GM12874 (cell line): ENCODE measurements at regions not wholly inside any gene's neighbourhood (a gene's known extent, or its start where the extent isn't known, plus 50 kb on each side); places are given as distances from the start of the nearest gene placed in this dataset.

ENCODE experiments used
- TF ChIP-seq, protein P1 (sequence below): IDR thresholded peaks from 2 replicates; pipeline ENCODE4 v1.5.1; 2011; ENCODE audit warnings: low read depth, mild to moderate bottlenecking, control low read depth, low read length, moderate library complexity; ENCODE audit not compliant: insufficient read depth

DNA sequence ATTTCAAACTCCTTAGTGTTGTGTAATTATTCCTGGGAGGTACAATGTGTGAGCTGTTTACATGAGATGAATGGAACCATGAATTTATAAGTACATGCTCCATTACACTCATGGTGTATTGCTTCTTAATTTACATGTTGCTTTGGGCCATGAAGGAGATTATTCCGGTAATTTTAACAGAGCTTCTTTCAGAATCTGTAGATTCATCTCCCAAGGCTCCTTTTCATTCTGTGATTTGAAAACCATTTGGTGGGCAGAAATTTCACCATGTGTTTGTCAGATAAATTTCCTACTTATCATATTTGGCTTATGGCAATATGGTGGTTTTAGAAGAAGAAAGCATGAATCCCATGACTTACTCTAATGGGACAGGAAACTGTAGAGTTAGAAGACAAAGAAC is 421.6 kb upstream of the EYS start:
- TF ChIP-seq, protein P1, sequence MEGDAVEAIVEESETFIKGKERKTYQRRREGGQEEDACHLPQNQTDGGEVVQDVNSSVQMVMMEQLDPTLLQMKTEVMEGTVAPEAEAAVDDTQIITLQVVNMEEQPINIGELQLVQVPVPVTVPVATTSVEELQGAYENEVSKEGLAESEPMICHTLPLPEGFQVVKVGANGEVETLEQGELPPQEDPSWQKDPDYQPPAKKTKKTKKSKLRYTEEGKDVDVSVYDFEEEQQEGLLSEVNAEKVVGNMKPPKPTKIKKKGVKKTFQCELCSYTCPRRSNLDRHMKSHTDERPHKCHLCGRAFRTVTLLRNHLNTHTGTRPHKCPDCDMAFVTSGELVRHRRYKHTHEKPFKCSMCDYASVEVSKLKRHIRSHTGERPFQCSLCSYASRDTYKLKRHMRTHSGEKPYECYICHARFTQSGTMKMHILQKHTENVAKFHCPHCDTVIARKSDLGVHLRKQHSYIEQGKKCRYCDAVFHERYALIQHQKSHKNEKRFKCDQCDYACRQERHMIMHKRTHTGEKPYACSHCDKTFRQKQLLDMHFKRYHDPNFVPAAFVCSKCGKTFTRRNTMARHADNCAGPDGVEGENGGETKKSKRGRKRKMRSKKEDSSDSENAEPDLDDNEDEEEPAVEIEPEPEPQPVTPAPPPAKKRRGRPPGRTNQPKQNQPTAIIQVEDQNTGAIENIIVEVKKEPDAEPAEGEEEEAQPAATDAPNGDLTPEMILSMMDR = no peak

DNA sequence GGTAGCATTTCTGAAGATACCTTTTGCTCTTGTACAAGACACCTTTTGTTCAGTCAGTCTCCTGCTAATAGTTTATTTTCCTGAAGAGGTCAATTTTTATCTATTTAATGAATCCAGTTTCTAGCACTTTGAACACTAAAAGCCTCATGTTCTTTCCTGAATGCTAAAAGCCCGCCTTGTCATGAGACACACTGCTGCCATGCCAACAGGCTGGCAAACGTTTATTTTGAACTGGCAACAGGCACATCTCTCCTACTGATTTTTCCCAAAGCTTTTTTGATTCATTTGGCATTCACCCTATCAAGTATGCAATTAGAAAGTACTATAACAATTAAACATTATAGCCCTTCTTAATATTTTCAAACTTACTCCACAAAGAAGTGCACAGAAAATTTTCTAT is 421.2 kb upstream of the EYS start:
- TF ChIP-seq, protein P1 = no peak

DNA sequence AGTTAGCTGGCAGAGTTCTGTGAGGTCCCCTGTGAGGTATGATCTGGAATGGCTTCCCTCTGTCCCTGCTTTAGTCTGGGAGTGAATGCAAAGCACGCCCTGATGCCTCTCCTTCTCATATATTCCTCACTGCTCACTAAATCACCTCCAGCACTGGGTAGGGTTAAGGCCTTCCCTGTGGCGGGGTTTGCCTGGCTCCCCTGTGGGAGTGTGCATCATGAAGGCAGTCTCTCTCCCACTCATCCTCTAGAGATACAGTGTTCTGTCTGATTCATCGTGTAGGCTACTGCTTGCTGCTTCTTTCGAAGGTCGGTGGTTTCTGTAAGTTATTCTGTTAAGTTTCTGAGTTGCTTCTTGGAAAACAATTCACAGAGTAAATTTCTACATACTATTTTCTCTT is 420.0 kb upstream of the EYS start:
- TF ChIP-seq, protein P1 = no peak

DNA sequence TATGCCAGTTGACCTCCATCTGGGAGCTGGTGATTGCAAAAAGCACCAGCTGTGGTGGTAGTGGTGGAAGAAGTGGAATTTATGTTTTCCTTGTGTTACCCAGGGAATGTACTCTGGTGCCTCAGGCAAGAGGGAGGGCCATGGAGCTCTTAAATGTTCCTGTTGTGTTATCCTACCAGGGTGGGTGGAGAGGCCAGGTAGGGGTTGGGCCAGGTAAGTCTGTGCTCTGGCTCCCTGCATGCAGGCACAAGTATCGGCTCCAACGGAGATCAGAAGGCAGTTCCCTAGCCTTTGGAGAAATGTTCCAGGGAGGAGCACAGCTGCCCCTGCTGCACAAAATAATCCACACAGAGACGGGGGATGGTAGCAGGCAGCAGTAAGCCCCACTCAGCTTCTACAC is 419.3 kb upstream of the EYS start:
- TF ChIP-seq, protein P1 = no peak

DNA sequence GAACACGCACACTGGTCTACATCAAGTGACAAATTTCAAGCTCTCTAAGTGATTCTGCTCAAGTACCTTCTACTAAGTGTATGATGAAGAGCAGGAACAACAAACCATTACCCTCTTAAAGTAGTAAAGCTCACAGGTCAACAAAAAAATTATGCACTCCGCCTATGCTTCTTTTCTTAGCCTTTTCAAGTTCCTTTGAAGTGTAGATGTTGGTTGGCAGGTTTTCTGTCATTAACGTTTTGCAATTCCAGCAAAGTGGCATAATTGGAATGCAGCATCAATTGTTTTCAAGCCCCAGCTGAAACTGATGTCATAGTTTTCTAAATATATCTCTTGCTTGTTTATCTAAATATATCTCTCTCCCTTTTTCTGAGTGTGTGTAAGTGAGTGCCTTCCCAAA is 396.9 kb upstream of the EYS start:
- TF ChIP-seq, protein P1 = no peak

DNA sequence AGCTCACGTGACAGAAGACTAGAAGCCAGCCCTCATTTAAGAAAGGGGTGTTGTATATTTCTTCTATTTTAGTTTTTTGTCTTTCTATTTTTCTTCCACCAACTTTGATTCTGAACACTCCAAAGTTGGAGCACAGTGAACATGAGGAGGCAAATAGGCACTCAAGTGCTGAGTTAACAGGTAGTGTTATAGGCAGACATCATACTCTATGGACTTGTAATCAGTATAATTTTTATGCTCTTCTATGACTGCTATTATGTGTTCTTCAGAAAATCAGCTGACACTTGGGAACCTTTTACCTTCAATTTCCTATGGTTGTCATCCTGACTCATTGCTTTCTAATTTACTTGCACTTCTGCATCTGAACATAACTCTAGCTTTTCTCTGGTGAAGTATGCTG is 396.3 kb upstream of the EYS start:
- TF ChIP-seq, protein P1 = no peak

DNA sequence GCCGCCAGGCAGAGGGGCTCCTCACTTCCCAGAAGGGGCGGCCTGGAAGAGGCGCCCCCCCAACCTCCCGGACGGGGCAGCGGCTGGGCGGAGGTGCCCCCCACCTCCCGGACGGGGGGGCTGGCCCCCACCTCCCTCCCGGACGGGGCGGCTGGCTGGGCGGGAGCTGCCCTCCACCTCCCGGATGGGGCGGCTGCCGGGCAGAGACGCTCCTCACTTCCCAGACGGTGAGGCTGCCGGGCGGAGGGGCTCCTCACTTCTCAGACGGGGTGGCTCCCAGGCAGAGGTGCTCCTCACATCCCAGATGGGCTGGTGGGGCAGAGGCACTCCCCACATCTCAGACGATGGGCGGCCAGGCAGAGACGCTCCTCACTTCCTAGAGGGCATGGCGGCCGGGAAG is 389.7 kb upstream of the EYS start:
- TF ChIP-seq, protein P1 = no peak

DNA sequence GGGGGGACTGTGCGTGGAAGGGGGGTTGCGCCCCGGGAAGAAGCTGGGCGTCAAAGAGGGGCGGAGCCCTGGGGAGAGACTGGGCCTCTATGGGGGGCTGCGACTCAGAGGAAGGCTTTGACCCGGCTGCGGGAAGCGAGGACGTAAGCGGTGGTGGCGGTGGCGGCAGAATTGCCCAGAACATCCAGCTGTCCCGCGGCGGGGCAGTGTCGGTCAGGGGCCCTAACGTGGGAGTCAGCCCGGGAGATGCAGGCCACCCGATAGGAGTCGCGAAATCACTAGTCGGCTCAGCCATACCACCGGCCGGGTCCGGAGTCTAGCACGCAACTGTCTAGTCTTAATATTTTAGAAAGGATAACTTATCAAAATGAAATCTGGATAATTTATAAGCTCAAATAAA is 387.6 kb upstream of the EYS start:
- TF ChIP-seq, protein P1 = no peak
